Memory B cell (primary cell): ENCODE measurements at regions not wholly inside any gene's neighbourhood (a gene's known extent, or its start where the extent isn't known, plus 50 kb on each side); places are given as distances from the start of the nearest gene placed in this dataset.

Experiments used
- ATAC-seq: fragments of 150-1000 bp; cut with Tn5 transposase; 2 replicates; pipeline ENCODE4 v1.10.0; 2021; ENCODE audit warnings: low read depth, mild to moderate bottlenecking, moderate library complexity
- DNase-seq, 2 donors: peaks; one replicate each; pipeline ENCODE4 v3.0.0; 2022; ENCODE audit warnings: low spot score in 2 of 2
- H3K27ac Mint-ChIP-seq: one replicate; pipeline ENCODE4 v1.8.0; 2022; ENCODE audit warnings: mild to moderate bottlenecking, moderate library complexity, mixed read lengths
- H3K27me3 Mint-ChIP-seq: one replicate; pipeline ENCODE4 v1.8.0; 2022; ENCODE audit warnings: mixed read lengths
- H3K36me3 Mint-ChIP-seq: one replicate; pipeline ENCODE4 v1.8.0; 2022; ENCODE audit warnings: mild to moderate bottlenecking, mixed read lengths
- H3K4me1 Mint-ChIP-seq: one replicate; pipeline ENCODE4 v1.8.0; 2022; ENCODE audit warnings: mixed read lengths
- H3K4me3 Mint-ChIP-seq: one replicate; pipeline ENCODE4 v1.8.0; 2022; ENCODE audit warnings: mild to moderate bottlenecking, moderate library complexity, mixed read lengths
- H3K9me3 Mint-ChIP-seq: one replicate; pipeline ENCODE4 v1.8.0; 2022; ENCODE audit warnings: mixed read lengths

DNA sequence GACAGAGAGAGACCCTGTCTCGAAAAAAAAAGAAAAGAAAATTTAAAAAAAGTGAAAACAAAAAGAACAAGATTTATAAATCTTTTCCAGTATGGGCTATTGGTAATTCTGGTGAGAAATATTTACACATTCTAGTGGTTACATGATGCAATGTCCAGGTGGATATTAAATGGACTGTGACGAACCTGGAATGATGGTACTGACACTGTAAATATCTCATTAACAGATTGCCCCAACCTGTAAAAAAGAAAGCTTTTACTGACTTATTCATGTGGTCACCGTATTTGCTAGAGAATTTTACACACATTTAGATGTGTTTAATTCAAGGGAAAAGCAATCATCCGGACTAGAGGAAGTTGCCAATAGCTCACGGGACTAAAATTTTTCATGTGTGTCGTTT lies 162.1 kb upstream of the LRIG1 start:
- H3K27ac Mint-ChIP-seq, result no peak overlapping the region
- no peak for ATAC-seq
- peaks cover 5% of the 10 kb centered on the region for H3K27me3 Mint-ChIP-seq
- H3K4me3 Mint-ChIP-seq, result no peak overlapping the region
- no peak for DNase-seq
- no peaks in the 10 kb centered on the region for H3K9me3 Mint-ChIP-seq
- H3K4me1 Mint-ChIP-seq, result no peaks in the 10 kb centered on the region
- H3K36me3 Mint-ChIP-seq, result no peaks in the 10 kb centered on the region

DNA sequence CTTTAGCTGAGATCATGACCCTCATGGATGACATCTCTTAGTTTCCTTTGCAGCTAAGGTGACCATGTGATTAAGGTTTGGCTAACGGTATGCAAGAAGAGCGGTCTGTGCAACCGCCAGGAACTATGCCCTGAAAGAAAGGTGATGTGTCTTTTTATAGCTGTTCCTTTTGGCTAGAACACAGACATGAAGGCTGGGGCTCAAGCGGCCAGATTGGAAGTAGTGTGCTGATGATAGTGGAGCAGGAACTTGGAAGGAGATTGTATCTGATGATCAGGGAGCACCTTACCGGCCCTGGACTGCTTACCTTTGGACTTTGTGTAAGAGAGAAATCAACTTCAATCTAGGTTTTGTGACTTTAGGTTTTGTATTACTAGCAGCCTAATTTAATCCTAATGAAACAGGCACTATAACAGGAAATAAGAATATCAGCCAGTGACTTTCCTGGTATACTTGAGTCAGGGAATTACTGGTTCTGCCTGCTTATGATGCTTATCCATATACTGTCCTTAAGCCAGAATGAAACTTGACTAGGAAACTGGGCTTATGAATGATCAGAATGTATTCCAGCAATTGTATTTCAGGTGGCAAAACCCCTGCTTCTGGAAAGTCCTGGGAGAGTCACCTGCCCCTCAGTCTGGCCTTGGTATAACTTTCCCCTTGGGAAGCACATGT lies 164.3 kb upstream of the LRIG1 start:
- no peaks in the 10 kb centered on the region for H3K36me3 Mint-ChIP-seq
- no peak for ATAC-seq
- H3K9me3 Mint-ChIP-seq, result no peaks in the 10 kb centered on the region

GRCh38 chr3:66666362-66666761 lies 165.5 kb upstream of the LRIG1 start:
- peaks cover 2% of the 10 kb centered on the region for H3K27me3 Mint-ChIP-seq

More for the DNA sequence above, 164.3 kb upstream of the LRIG1 start:
- no peaks in the 10 kb centered on the region for H3K4me1 Mint-ChIP-seq
- no peak overlapping the region for H3K27ac Mint-ChIP-seq
- H3K4me3 Mint-ChIP-seq, result no peak overlapping the region
- DNase-seq, result no peak
- H3K27me3 Mint-ChIP-seq, result peaks cover 2% of the 10 kb centered on the region

DNA sequence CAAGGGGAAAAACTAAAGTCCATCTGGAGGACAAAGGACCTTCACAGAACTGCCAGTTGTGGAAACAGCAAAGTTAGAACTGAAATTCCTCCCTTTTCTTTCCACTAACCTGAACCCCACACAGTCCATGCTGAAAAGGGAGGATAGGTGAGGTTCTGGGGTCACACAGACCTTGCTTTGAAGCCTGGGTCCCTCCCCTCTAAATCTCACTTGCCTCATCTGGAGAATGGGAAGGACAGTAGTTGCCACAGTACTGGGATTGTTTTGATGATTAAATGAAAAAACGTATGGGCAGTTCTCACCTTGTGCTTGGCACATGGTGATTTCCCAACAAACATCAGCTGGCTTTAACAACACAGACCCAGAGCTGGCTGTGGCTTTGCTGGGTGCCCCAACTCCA lies 166.4 kb upstream of the LRIG1 start:
- no peak for DNase-seq
- Mint-ChIP-seq H3K4me3 (no peak overlapping the region), H3K27me3 (no peaks in the 10 kb centered on the region), H3K4me1 (no peaks in the 10 kb centered on the region), H3K36me3 (no peaks in the 10 kb centered on the region), H3K9me3 (no peaks in the 10 kb centered on the region), H3K27ac (no peak overlapping the region)
- no peak for ATAC-seq

More at GRCh38 chr3:66666362-66666761, 165.5 kb upstream of the LRIG1 start:
- DNase-seq (no peak), ATAC-seq (no peak)
- Mint-ChIP-seq H3K4me3 (no peak overlapping the region), H3K4me1 (no peaks in the 10 kb centered on the region), H3K27ac (no peak overlapping the region), H3K9me3 (no peaks in the 10 kb centered on the region), H3K36me3 (no peaks in the 10 kb centered on the region)

GRCh38 chr3:66671291-66671690 lies 170.5 kb upstream of the LRIG1 start:
- Mint-ChIP-seq H3K4me3 (no peak overlapping the region), H3K9me3 (no peaks in the 10 kb centered on the region), H3K27me3 (no peaks in the 10 kb centered on the region), H3K27ac (no peak overlapping the region), H3K36me3 (no peaks in the 10 kb centered on the region), H3K4me1 (no peaks in the 10 kb centered on the region)
- no peak for ATAC-seq
- no peak for DNase-seq

- no peak for DNase-seq
- Mint-ChIP-seq H3K27ac (no peak overlapping the region), H3K36me3 (no peaks in the 10 kb centered on the region), H3K9me3 (no peaks in the 10 kb centered on the region), H3K27me3 (no peaks in the 10 kb centered on the region), H3K4me3 (no peak overlapping the region), H3K4me1 (no peaks in the 10 kb centered on the region)
- ATAC-seq, result no peak
Measured at GRCh38 chr3:66672830-66673229, 172.0 kb upstream of the LRIG1 start.

- no peaks in the 10 kb centered on the region for H3K36me3 Mint-ChIP-seq
- H3K27ac Mint-ChIP-seq, result no peak overlapping the region
- DNase-seq, result no peak
- no peaks in the 10 kb centered on the region for H3K27me3 Mint-ChIP-seq
- ATAC-seq, result no peak
- no peaks in the 10 kb centered on the region for H3K4me1 Mint-ChIP-seq
- no peak overlapping the region for H3K4me3 Mint-ChIP-seq
- no peaks in the 10 kb centered on the region for H3K9me3 Mint-ChIP-seq
Measured at GRCh38 chr3:66673293-66673692, 172.5 kb upstream of the LRIG1 start.

DNA sequence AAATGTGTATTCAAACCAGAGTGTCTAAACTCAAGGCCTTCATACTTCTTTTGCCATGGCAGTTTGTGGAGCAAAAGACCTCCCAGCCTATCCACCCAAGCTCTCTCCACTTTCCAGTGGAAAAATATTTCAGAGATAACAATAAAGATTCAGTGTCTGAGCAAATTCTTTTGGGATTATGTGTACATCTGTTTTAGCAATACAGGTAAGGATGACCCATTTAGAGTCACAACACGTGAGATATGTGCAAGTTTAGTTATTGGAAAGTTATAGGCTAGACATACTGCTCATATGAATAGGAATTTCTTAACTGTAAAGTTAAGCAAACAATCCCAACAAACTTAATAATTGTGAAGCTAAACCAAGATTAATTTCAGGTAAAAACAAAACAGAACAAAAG lies 174.5 kb upstream of the LRIG1 start:
- Mint-ChIP-seq H3K27me3 (no peaks in the 10 kb centered on the region), H3K4me3 (no peak overlapping the region), H3K4me1 (no peaks in the 10 kb centered on the region), H3K9me3 (no peaks in the 10 kb centered on the region), H3K27ac (no peak overlapping the region), H3K36me3 (no peaks in the 10 kb centered on the region)
- DNase-seq, result no peak
- ATAC-seq, result no peak

DNA sequence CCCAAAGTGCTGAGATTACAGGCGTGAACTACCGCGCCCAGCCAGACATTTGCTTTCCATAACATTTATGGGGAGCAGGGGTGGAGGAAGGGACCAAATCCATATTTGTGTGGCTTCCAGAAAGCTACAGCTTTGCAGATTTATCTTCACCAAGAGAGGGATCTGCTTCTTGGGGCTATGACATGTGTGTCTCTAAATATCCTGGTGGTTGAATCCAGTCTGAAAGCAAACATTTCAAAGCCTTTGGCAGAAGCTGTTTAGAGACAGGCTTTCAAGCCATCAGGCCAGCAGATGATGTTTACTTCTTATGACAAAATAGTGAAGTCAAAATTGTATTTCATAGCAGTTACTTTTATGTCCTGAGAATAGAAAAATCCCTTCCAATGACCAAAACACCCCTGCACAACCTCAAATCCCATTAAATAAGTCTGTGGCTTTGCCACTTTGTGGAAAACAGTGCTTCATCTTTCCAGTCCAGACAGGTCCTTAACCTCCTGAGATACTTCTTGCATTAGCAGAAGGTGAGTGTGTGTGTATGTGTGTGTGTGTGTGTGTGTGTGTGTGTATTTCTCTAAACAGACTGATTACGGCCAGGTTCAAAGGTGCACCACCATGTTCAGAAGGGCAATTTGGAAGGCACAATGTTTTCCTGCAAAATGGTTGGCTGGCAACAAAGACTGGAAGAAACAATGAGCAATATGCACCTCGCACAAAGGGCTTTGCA lies 191.4 kb upstream of the LRIG1 start:
- H3K4me1 Mint-ChIP-seq, result no peaks in the 10 kb centered on the region
- no peak overlapping the region for H3K4me3 Mint-ChIP-seq
- ATAC-seq, result no peak
- H3K27me3 Mint-ChIP-seq, result peaks cover 9% of the 10 kb centered on the region
- H3K9me3 Mint-ChIP-seq, result no peaks in the 10 kb centered on the region
- H3K27ac Mint-ChIP-seq, result no peak overlapping the region
- no peak for DNase-seq
- H3K36me3 Mint-ChIP-seq, result no peaks in the 10 kb centered on the region

DNA sequence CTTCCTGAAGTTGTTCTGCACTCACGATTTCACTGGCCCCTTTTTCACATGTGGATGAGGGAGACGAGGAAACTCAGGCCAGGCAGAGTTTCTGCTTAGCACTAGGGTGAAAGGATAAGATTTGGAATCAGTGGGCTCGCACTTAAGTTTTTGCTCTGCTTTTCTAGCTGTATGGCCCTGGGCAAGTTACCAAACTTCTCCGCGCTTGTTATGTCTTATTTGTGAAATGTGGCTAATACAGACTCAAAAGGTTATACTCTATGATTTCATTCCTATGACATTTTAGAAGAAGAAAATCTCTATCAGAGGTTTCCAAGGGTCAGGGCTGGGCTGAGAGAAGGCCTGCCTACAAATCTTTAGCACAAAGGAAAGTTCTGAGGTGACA lies 191.9 kb upstream of the LRIG1 start:
- Mint-ChIP-seq H3K27ac (no peak overlapping the region), H3K4me3 (no peak overlapping the region), H3K27me3 (peaks cover 9% of the 10 kb centered on the region), H3K4me1 (no peaks in the 10 kb centered on the region), H3K9me3 (no peaks in the 10 kb centered on the region), H3K36me3 (no peaks in the 10 kb centered on the region)
- ATAC-seq, result no peak
- DNase-seq, result no peak

GRCh38 chr3:66693461-66694031 lies 192.7 kb upstream of the LRIG1 start:
- H3K36me3 Mint-ChIP-seq, result no peaks in the 10 kb centered on the region
- H3K9me3 Mint-ChIP-seq, result no peaks in the 10 kb centered on the region
- no peak for ATAC-seq
- H3K4me3 Mint-ChIP-seq, result no peak overlapping the region
- no peak overlapping the region for H3K27ac Mint-ChIP-seq
- no peak for DNase-seq
- no peaks in the 10 kb centered on the region for H3K4me1 Mint-ChIP-seq
- H3K27me3 Mint-ChIP-seq, result peaks cover 9% of the 10 kb centered on the region

DNA sequence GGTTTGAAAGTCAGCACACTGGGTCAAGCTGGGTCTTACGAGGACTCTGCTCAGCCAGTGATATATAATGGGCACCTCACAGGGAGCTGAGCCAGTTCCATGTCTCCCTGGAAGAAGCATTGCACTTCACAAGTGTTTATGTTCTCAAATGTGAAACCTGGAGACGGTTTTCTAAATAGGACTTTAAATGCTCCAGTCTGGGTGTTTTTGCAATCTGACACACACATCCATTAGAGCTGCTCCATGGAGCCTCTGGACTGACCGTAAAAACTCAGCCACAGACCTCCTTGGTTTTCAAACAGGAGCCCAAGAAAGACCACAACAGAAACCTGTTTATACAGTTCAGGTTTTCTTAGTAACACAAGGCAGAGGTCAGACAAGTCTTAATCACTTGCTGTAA lies 201.3 kb upstream of the LRIG1 start:
- DNase-seq (no peak), ATAC-seq (no peak)
- H3K4me3 Mint-ChIP-seq, result no peak overlapping the region
- H3K36me3 Mint-ChIP-seq, result no peaks in the 10 kb centered on the region
- no peak overlapping the region for H3K27ac Mint-ChIP-seq
- H3K27me3 Mint-ChIP-seq, result no peaks in the 10 kb centered on the region
- H3K4me1 Mint-ChIP-seq, result no peaks in the 10 kb centered on the region
- H3K9me3 Mint-ChIP-seq, result peaks cover 2% of the 10 kb centered on the region

- no peaks in the 10 kb centered on the region for H3K27me3 Mint-ChIP-seq
- no peaks in the 10 kb centered on the region for H3K36me3 Mint-ChIP-seq
- no peak overlapping the region for H3K4me3 Mint-ChIP-seq
- ATAC-seq, result no peak
- peaks cover 2% of the 10 kb centered on the region for H3K9me3 Mint-ChIP-seq
- no peak for DNase-seq
- no peak overlapping the region for H3K27ac Mint-ChIP-seq
- no peaks in the 10 kb centered on the region for H3K4me1 Mint-ChIP-seq
Measured at GRCh38 chr3:66703501-66703900, 202.7 kb upstream of the LRIG1 start.

GRCh38 chr3:66705076-66705475 lies 204.3 kb upstream of the LRIG1 start:
- DNase-seq, result no peak
- Mint-ChIP-seq H3K4me3 (no peak overlapping the region), H3K4me1 (no peaks in the 10 kb centered on the region), H3K36me3 (no peaks in the 10 kb centered on the region), H3K27ac (no peak overlapping the region), H3K27me3 (no peaks in the 10 kb centered on the region), H3K9me3 (no peaks in the 10 kb centered on the region)
- ATAC-seq, result no peak

DNA sequence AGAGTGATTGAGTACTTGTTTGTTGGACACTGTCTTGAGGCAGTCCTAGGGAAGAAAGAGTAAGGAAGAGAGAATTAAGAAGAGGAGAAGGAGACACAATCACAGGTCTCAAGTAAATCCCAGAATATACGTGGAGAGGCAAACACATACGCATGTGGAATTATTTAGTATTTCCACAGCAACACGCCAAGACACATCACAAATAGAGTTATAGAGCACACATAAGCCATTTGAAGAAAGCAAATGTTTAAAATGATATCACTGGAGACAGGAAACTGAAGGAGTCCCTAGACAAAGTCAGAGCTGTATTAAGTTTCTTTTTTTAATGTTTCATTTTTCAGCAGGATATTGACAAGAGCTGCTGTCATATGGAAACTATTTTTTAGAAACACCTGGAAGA lies 206.1 kb upstream of the LRIG1 start:
- no peaks in the 10 kb centered on the region for H3K9me3 Mint-ChIP-seq
- no peaks in the 10 kb centered on the region for H3K4me1 Mint-ChIP-seq
- H3K36me3 Mint-ChIP-seq, result no peaks in the 10 kb centered on the region
- H3K4me3 Mint-ChIP-seq, result no peak overlapping the region
- ATAC-seq (no peak), DNase-seq (no peak)
- no peak overlapping the region for H3K27ac Mint-ChIP-seq
- H3K27me3 Mint-ChIP-seq, result no peaks in the 10 kb centered on the region
